ENCODE measurements at regions not wholly inside any gene's neighbourhood (a gene's known extent, or its start where the extent isn't known, plus 50 kb on each side); places are given as distances from the start of the nearest gene placed in this dataset.
"Not testable (repeated sequence)": the region's sequence is repeated elsewhere in the genome, so short reads cannot be mapped to it uniquely, and the experiment has no call there.

GRCh38 chr10:47711428-47711827 lies 52.0 kb downstream of the SYT15B start:
- H3K36me3 Mint-ChIP-seq (ENCODE audit: low read depth); H3K27ac Mint-ChIP-seq; H3K4me1 Mint-ChIP-seq (ENCODE audit: low read depth); H3K9me3 Mint-ChIP-seq (ENCODE audit: insufficient read depth); ATAC-seq; CTCF ChIA-PET; H3K27me3 Mint-ChIP-seq (ENCODE audit: low read depth); H3K4me3 Mint-ChIP-seq; POLR2A ChIA-PET; DNase-seq: not testable (repeated sequence)

GRCh38 chr10:47710443-47710842 lies 52.9 kb downstream of the SYT15B start:
- H3K4me3 Mint-ChIP-seq; H3K27me3 Mint-ChIP-seq (ENCODE audit: low read depth); POLR2A ChIA-PET; H3K36me3 Mint-ChIP-seq (ENCODE audit: low read depth); CTCF ChIA-PET; H3K9me3 Mint-ChIP-seq (ENCODE audit: insufficient read depth); H3K27ac Mint-ChIP-seq; H3K4me1 Mint-ChIP-seq (ENCODE audit: low read depth); DNase-seq; ATAC-seq: not testable (repeated sequence)

- H3K36me3 Mint-ChIP-seq (ENCODE audit: low read depth); H3K27ac Mint-ChIP-seq; CTCF ChIA-PET; H3K4me1 Mint-ChIP-seq (ENCODE audit: low read depth); H3K27me3 Mint-ChIP-seq (ENCODE audit: low read depth); POLR2A ChIA-PET; H3K9me3 Mint-ChIP-seq (ENCODE audit: insufficient read depth): not testable (repeated sequence)
- DNase-seq (peak; percentile 72), ATAC-seq (peak; percentile 99)
- peak overlapping the region; percentile 42 for H3K4me3 Mint-ChIP-seq
Observed at GRCh38 chr10:47705698-47706414, 57.5 kb downstream of the SYT15B start.

- CTCF ChIA-PET; H3K36me3 Mint-ChIP-seq (ENCODE audit: low read depth); H3K27me3 Mint-ChIP-seq (ENCODE audit: low read depth); H3K4me1 Mint-ChIP-seq (ENCODE audit: low read depth); H3K9me3 Mint-ChIP-seq (ENCODE audit: insufficient read depth); H3K4me3 Mint-ChIP-seq; POLR2A ChIA-PET; H3K27ac Mint-ChIP-seq; ATAC-seq; DNase-seq: not testable (repeated sequence)
Observed at GRCh38 chr10:47701285-47701684, 62.1 kb downstream of the SYT15B start.

- H3K4me1 Mint-ChIP-seq (ENCODE audit: low read depth); H3K27me3 Mint-ChIP-seq (ENCODE audit: low read depth); DNase-seq; POLR2A ChIA-PET; H3K27ac Mint-ChIP-seq; H3K9me3 Mint-ChIP-seq (ENCODE audit: insufficient read depth); H3K36me3 Mint-ChIP-seq (ENCODE audit: low read depth); ATAC-seq; CTCF ChIA-PET; H3K4me3 Mint-ChIP-seq: not testable (repeated sequence)
Observed at GRCh38 chr10:47699854-47700253, 63.5 kb downstream of the SYT15B start.

GRCh38 chr10:47696170-47696569 lies 67.2 kb downstream of the SYT15B start:
- CTCF ChIA-PET; H3K27ac Mint-ChIP-seq; H3K36me3 Mint-ChIP-seq (ENCODE audit: low read depth); H3K4me1 Mint-ChIP-seq (ENCODE audit: low read depth); POLR2A ChIA-PET; DNase-seq; H3K27me3 Mint-ChIP-seq (ENCODE audit: low read depth); H3K9me3 Mint-ChIP-seq (ENCODE audit: insufficient read depth); H3K4me3 Mint-ChIP-seq; ATAC-seq: not testable (repeated sequence)

GRCh38 chr10:47695149-47695548 lies 68.2 kb downstream of the SYT15B start:
- CTCF ChIA-PET; H3K36me3 Mint-ChIP-seq (ENCODE audit: low read depth); H3K9me3 Mint-ChIP-seq (ENCODE audit: insufficient read depth); H3K27ac Mint-ChIP-seq; H3K4me3 Mint-ChIP-seq; H3K27me3 Mint-ChIP-seq (ENCODE audit: low read depth); POLR2A ChIA-PET; ATAC-seq; H3K4me1 Mint-ChIP-seq (ENCODE audit: low read depth); DNase-seq: not testable (repeated sequence)

- H3K36me3 Mint-ChIP-seq (ENCODE audit: low read depth); H3K9me3 Mint-ChIP-seq (ENCODE audit: insufficient read depth); CTCF ChIA-PET; H3K4me3 Mint-ChIP-seq; POLR2A ChIA-PET; H3K27me3 Mint-ChIP-seq (ENCODE audit: low read depth); DNase-seq; H3K4me1 Mint-ChIP-seq (ENCODE audit: low read depth); H3K27ac Mint-ChIP-seq; ATAC-seq: not testable (repeated sequence)
Observed at GRCh38 chr10:47690304-47690703, 73.1 kb downstream of the SYT15B start.

- H3K9me3 Mint-ChIP-seq (ENCODE audit: insufficient read depth); POLR2A ChIA-PET; ATAC-seq; H3K27me3 Mint-ChIP-seq (ENCODE audit: low read depth); H3K36me3 Mint-ChIP-seq (ENCODE audit: low read depth); H3K27ac Mint-ChIP-seq; H3K4me3 Mint-ChIP-seq; DNase-seq; H3K4me1 Mint-ChIP-seq (ENCODE audit: low read depth); CTCF ChIA-PET: not testable (repeated sequence)
Observed at GRCh38 chr10:47683826-47684475, 79.4 kb downstream of the SYT15B start.

- CTCF ChIA-PET; H3K27me3 Mint-ChIP-seq (ENCODE audit: low read depth); H3K4me3 Mint-ChIP-seq; H3K36me3 Mint-ChIP-seq (ENCODE audit: low read depth); ATAC-seq; H3K4me1 Mint-ChIP-seq (ENCODE audit: low read depth); POLR2A ChIA-PET; DNase-seq; H3K27ac Mint-ChIP-seq; H3K9me3 Mint-ChIP-seq (ENCODE audit: insufficient read depth): not testable (repeated sequence)
Observed at GRCh38 chr10:47681638-47681990, 81.8 kb downstream of the SYT15B start.

GRCh38 chr10:47680848-47681637 lies 82.3 kb downstream of the SYT15B start:
- H3K9me3 Mint-ChIP-seq (ENCODE audit: insufficient read depth), result not testable (repeated sequence)

GRCh38 chr10:47676102-47676501 lies 87.3 kb downstream of the SYT15B start:
- H3K9me3 Mint-ChIP-seq (ENCODE audit: insufficient read depth); ATAC-seq; H3K27me3 Mint-ChIP-seq (ENCODE audit: low read depth); H3K27ac Mint-ChIP-seq; H3K36me3 Mint-ChIP-seq (ENCODE audit: low read depth); POLR2A ChIA-PET; H3K4me1 Mint-ChIP-seq (ENCODE audit: low read depth); H3K4me3 Mint-ChIP-seq; DNase-seq; CTCF ChIA-PET: not testable (repeated sequence)

More at GRCh38 chr10:47680848-47681637, 82.3 kb downstream of the SYT15B start:
- H3K27me3 Mint-ChIP-seq (ENCODE audit: low read depth); H3K36me3 Mint-ChIP-seq (ENCODE audit: low read depth); POLR2A ChIA-PET; DNase-seq; H3K27ac Mint-ChIP-seq; H3K4me3 Mint-ChIP-seq; ATAC-seq; H3K4me1 Mint-ChIP-seq (ENCODE audit: low read depth); CTCF ChIA-PET: not testable (repeated sequence)

Data from activated CD8-positive, alpha-beta T cell treated with anti-CD3 and anti-CD28 coated beads, Interleukin-2, amount 10 ng/mL, durations not matched to agents 7 days and 5 days (primary cell).